ENCODE measurements at regions not wholly inside any gene's neighbourhood (a gene's known extent, or its start where the extent isn't known, plus 50 kb on each side); places are given as distances from the start of the nearest gene placed in this dataset.

- no peaks in the 10 kb centered on the region for H3K27me3 ChIP-seq (ENCODE audit: low read length)
- no peak overlapping the region for H3K9ac ChIP-seq (ENCODE audit: low read length)
- H3K79me2 ChIP-seq (ENCODE audit: low read length), result no peaks in the 10 kb centered on the region
- ATAC-seq, result no peak
- no peaks in the 10 kb centered on the region for H4K20me1 ChIP-seq (ENCODE audit: low read length)
- H3F3A ChIP-seq (ENCODE audit: low read length, unreplicated experiment), result no peaks in the 10 kb centered on the region
- CTCF ChIA-PET, result no interaction called here
- H3K36me3 ChIP-seq (ENCODE audit: low read depth, low read length), result no peaks in the 10 kb centered on the region
- intact Hi-C loops (cut with micrococcal nuclease), result no loop called here
- H3K4me2 ChIP-seq (ENCODE audit: low read length), result no peak overlapping the region
- H2AFZ ChIP-seq (ENCODE audit: low read length), result no peak overlapping the region
- POLR2A ChIA-PET (ENCODE audit: unreplicated experiment), result no interaction called here
- H3K4me3 ChIP-seq (ENCODE audit: low read length), result no peak overlapping the region
- no peaks in the 10 kb centered on the region for H3K9me2 ChIP-seq (replicated peaks; ENCODE audit: low read length)
- BruUV-seq (replicated peaks), result no TSS peak
- TF ChIP-seq CTCF (conservative IDR thresholded peaks at IDR 0.05; ENCODE audit: low read depth, low read length) (no peak), EZH2phosphoT487 (IDR thresholded peaks at IDR 0.05; ENCODE audit: borderline replicate concordance, low read length) (no peak), EZH2 (IDR thresholded peaks at IDR 0.05; ENCODE audit: low read length, unreplicated experiment) (no peak)
- no peaks in the 10 kb centered on the region for H3K9me3 ChIP-seq (ENCODE audit: low read length)
- no peaks in the 10 kb centered on the region for H3K4me1 ChIP-seq (ENCODE audit: insufficient read depth, low read length)
- no peak overlapping the region for H3K27ac ChIP-seq (ENCODE audit: low read length)
- no peak for DNase-seq
Measured at GRCh38 chr6:147662646-147663045, 154.2 kb downstream of the SAMD5 start.

- CTCF ChIA-PET, result no interaction called here
- no peak overlapping the region for H3K9ac ChIP-seq (ENCODE audit: low read length)
Measured at GRCh38 chr6:147664092-147664491, 155.6 kb downstream of the SAMD5 start.

GRCh38 chr6:147666255-147666654 is 157.8 kb downstream of the SAMD5 start:
- no peaks in the 10 kb centered on the region for H3K9me2 ChIP-seq (replicated peaks; ENCODE audit: low read length)
- DNase-seq (no peak), ATAC-seq (no peak)
- H4K20me1 ChIP-seq (ENCODE audit: low read length), result no peaks in the 10 kb centered on the region
- H3K27ac ChIP-seq (ENCODE audit: low read length), result no peak overlapping the region
- no peaks in the 10 kb centered on the region for H3K27me3 ChIP-seq (ENCODE audit: low read length)
- H3K79me2 ChIP-seq (ENCODE audit: low read length), result no peaks in the 10 kb centered on the region
- TF ChIP-seq CTCF (conservative IDR thresholded peaks at IDR 0.05; ENCODE audit: low read depth, low read length) (no peak), EZH2 (IDR thresholded peaks at IDR 0.05; ENCODE audit: low read length, unreplicated experiment) (no peak), EZH2phosphoT487 (IDR thresholded peaks at IDR 0.05; ENCODE audit: borderline replicate concordance, low read length) (no peak)
- H3K36me3 ChIP-seq (ENCODE audit: low read depth, low read length), result no peaks in the 10 kb centered on the region
- no peak overlapping the region for H3K4me2 ChIP-seq (ENCODE audit: low read length)
- POLR2A ChIA-PET (ENCODE audit: unreplicated experiment), result interaction anchor here (0.5 kb wide), 1 partner anchor 41 kb away, joined by 3 read pairs; no protein-coding TSS in a partner anchor
- no peak overlapping the region for H3K9ac ChIP-seq (ENCODE audit: low read length)
- CTCF ChIA-PET, result no interaction called here
- H3K9me3 ChIP-seq (ENCODE audit: low read length), result no peaks in the 10 kb centered on the region
- no peak overlapping the region for H3K4me3 ChIP-seq (ENCODE audit: low read length)
- H3F3A ChIP-seq (ENCODE audit: low read length, unreplicated experiment), result no peaks in the 10 kb centered on the region
- no TSS peak for BruUV-seq (replicated peaks)
- no peaks in the 10 kb centered on the region for H3K4me1 ChIP-seq (ENCODE audit: insufficient read depth, low read length)
- H2AFZ ChIP-seq (ENCODE audit: low read length), result no peak overlapping the region
- intact Hi-C loops (cut with micrococcal nuclease), result no loop called here

More at GRCh38 chr6:147664092-147664491, 155.6 kb downstream of the SAMD5 start:
- Histone ChIP-seq H3K9me2 (replicated peaks; ENCODE audit: low read length) (no peaks in the 10 kb centered on the region), H4K20me1 (ENCODE audit: low read length) (no peaks in the 10 kb centered on the region), H2AFZ (ENCODE audit: low read length) (no peak overlapping the region), H3F3A (ENCODE audit: low read length, unreplicated experiment) (no peaks in the 10 kb centered on the region), H3K79me2 (ENCODE audit: low read length) (no peaks in the 10 kb centered on the region), H3K4me2 (ENCODE audit: low read length) (no peak overlapping the region), H3K4me1 (ENCODE audit: insufficient read depth, low read length) (no peaks in the 10 kb centered on the region), H3K4me3 (ENCODE audit: low read length) (no peak overlapping the region), H3K36me3 (ENCODE audit: low read depth, low read length) (no peaks in the 10 kb centered on the region), H3K27ac (ENCODE audit: low read length) (no peak overlapping the region), H3K27me3 (ENCODE audit: low read length) (no peaks in the 10 kb centered on the region), H3K9me3 (ENCODE audit: low read length) (no peaks in the 10 kb centered on the region)
- TF ChIP-seq EZH2 (IDR thresholded peaks at IDR 0.05; ENCODE audit: low read length, unreplicated experiment) (no peak), CTCF (conservative IDR thresholded peaks at IDR 0.05; ENCODE audit: low read depth, low read length) (no peak), EZH2phosphoT487 (IDR thresholded peaks at IDR 0.05; ENCODE audit: borderline replicate concordance, low read length) (no peak)
- POLR2A ChIA-PET (ENCODE audit: unreplicated experiment), result no interaction called here
- ATAC-seq (no peak), DNase-seq (no peak)
- BruUV-seq (replicated peaks), result no TSS peak
- intact Hi-C loops (cut with micrococcal nuclease), result no loop called here

Data from PC-3 (cell line).